Cerebellar cortex (tissue), 1 donor: ENCODE measurements at regions not wholly inside any gene's neighbourhood (a gene's known extent, or its start where the extent isn't known, plus 50 kb on each side); places are given as distances from the start of the nearest gene placed in this dataset.
A peak's percentile ranks its signal among the peaks of the same experiment; 100 is the strongest.
"Not testable (repeated sequence)": the region's sequence is repeated elsewhere in the genome, so short reads cannot be mapped to it uniquely, and the experiment has no call there.

ENCODE experiments used
- DNase-seq: peaks from one replicate; pipeline ENCODE4 v3.0.0-alpha.2; 2015; ENCODE audit warnings: low spot score

DNA sequence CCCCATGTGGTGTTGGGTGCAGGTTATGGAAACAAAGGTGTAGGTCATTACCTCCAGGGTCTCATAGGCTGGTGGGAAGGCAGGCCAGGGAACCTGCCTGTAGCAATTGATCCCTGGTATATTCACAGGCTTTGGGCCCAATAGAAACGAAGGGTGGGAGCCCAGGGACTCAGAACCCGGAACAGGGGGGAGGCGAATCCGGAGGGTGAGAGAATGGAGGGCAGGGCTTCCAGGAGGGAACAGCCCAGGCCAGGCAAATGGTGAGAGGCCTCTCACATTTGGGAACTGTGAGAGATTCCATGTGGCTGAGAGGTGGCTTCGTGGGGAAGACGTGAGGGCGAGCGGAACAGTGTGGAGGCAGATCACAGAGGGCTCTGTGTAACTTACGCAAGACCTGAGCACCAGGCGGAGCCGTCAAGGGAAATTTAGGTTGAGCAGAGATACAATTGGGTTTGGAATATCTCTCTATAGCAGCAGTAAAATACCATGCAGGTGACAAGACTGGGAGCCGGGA lies 267.1 kb downstream of the ERMARD start:
- no peak for DNase-seq

DNA sequence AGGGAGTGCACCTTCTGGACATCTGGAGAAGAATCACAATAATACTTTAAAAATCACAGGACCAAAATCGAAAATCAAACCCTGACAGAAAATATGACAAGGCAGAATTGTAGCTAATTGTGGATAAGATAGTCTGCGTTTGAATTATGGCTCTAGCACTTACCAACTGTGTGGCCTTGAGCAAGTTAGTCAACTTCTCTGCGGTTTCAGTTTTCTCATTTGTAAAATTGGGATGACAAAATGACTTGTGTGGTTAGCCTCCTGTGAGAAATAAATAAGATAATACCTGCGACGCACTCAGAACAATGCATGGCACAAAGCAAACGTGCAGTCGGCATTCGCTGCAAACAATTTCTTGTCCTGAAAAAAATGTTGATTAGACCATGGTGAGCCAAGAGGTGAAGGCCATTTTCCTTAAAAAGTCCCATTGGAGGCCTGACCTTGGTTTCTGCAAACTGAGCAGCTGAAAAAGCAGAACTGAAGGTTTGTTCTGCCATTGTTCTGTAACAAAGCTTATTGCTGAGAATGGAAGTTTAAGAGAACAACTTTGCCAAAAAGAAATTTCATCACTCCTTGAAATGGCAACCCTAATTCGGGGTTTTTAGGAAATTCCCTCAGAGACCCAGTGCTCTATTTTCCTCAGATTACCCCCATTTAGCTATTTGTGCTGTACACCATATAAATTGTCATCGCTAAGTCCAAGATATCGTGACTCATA lies 266.3 kb downstream of the ERMARD start:
- no peak for DNase-seq

DNA sequence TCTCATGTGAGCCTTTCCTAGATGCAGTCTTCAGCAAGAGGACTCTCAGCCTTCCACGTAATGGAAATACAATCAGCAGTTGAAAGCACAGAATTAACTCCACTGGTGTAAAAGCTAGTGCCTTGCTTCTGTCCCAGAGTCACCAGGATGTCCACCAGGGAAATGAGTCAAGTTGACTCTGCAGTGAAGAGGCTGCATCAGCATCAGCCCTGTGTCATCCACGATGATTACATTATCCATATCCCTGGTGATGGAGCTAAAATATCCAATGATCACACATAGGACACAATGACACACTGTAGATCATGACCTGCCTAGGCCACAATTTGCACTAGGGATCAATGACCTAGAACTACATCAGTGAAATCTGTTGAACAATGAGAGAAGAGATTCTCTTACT lies 262.4 kb downstream of the ERMARD start:
- DNase-seq = no peak

DNA sequence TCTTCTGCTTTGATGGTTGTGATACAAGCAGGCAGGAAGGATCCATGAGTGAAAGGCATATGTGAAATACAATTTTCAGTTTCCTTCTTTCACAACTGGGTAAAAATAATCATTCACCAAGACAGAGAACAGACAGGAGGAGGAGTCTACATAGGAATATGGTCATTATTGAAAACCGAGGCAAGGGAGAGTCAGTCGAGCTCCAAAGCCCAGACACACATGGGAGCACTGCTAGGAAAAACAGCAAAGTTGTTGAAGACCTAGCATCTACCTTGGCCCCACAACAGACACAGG lies 260.6 kb downstream of the ERMARD start:
- no peak for DNase-seq

DNA sequence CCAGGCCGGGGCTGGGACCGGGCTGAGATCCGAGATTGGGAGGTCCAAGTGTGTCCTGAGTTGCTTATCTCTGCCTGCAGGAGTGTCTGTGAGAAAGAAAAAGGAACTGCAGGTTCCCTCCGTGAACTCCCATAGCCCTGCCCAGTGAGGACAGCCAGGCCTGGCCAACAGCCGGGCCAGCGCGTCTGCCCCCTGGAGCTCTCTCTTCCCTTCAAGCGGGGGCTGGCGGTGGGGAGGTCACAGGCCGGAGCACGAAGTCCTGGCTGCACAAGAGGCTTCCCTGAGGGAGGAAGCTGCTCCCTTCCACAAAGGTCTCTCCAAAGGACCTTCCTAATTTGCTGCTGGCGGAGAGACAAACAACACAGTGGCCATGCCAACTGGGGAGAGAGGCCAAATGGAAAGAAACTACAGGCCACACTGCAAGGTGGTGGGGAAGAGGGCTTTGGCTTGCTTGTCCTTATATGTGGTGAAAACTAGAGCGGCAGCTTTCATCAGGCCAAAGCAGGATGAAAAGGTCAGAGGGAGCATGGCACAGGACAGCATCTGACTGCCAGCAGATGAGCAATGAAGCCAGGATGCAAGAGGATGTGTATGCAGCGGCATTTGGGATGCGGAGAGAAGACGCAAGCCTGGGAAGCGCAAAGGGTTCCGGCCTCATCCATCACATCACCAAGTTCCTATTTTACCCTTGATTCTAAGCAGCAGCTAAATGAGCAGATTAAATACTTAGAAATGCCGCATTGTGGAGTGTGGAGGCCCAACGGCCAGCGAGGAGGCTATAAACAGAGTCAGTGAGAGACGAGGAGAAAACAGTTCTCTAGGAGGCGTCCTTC lies 260.0 kb downstream of the ERMARD start:
- DNase-seq = peak; percentile 40

DNA sequence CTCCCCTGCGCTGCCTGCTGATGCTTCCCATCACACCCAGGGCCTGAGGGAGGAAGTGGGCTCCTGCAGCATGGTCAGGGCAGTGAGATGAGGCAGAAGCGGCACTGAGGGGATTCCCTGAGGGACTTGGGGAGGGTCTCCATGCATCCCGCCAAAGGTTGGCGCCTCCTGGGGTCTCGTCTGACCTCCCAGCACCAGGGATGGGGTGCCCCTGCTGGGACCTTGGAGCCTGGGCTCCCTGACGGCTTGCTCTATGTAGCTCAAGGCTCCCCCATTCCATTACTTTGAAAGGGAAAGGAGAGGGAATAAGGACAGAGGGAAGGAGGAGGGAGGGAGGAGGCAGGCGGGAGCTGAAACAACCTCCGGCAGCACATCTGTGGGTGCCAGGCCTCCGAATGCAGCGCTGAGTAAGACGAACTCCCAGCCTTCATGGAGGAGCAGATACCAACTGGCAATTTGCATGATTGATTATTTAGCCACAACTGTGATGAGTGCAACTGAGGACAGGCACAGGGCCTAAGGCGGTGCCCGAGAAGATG lies 259.3 kb downstream of the ERMARD start:
- no peak for DNase-seq

DNA sequence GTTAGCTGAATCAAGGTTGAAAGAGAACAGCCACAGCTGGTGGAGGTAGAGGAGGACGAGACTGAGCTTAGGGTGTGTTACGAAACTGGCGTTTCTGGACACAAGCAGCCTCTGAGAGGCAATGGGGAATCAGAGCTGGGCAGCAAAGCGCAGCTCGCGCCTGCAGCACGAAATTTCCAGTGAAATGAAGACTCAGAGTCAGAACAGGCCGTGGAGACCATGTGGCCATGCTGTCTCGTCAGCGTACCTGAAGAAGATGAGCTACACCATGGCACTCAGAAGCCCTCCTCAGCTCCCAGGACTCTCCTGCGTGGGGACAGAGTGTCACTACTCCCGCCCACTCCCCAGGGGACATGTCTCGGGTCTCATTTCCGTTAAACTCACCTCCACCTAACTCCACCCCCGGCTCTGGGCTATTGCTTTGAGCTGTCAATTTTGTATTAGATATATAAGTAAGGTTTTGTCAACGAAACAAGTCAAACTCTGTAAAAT lies 256.9 kb downstream of the ERMARD start:
- DNase-seq = no peak

DNA sequence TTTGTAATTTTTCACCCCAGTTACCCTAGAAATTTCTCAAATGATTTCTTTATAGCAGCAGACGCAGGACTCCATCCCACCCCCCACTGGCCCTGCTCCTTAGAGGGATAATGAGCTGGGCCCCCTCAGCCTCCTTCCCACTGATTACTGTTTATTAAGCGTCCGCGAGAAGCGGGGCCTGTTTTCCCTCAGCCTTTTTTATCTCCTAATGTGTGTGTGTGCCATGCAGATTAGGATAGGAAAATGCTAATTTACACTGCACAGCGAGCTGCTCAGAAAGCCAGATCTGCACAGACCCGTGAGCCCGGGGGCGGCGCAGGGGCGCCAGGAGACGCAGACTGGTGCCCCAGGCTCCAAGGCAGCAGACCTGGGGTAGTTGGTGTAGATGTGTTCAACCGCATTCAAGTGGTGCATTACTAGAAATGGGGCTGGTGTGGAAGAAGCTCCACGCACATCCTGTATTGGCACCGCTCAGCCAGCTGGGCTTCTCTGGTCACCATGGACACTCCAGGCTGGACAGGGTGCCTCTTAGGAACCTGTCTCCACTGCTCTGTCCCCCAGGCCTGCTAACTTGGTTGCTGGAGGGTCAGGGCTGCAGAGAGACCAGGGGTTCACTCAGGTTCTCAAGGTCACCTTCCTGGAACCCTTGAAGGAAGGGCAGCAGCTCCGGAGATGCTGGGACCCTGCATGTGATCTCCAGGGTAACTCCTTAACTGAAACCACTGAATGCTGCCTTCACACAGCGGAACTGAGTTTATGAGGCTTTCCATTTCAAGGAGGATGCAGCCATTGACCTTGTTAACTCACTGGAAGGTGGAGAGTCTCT lies 256.3 kb downstream of the ERMARD start:
- DNase-seq = no peak

DNA sequence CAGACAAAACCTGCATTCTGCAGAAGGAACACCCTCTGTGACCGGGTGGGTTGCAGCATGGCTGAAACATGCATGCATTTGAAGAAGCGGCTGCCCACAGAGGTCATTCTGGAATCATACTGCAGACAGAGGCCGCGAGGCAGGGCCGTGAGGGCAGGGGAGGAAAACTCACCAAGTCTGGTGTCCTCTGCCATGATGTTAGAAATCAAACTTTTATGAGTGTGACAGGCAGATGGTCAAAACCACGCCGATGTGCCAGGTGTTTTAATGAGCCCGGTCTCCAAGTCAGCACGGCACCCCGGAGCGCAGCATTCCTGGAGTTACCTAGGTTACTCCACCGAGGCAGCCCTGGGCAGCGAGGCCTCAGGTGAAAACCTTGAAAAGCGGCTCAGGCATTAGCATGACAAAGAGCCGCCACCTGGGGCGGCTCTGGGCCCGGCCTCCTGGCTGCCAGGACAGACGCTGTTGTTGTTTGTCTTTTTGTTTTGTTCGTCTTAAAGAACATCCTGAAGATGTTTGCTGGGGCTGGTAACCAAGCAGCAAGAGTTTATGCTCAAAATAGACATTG lies 255.6 kb downstream of the ERMARD start:
- DNase-seq = no peak

DNA sequence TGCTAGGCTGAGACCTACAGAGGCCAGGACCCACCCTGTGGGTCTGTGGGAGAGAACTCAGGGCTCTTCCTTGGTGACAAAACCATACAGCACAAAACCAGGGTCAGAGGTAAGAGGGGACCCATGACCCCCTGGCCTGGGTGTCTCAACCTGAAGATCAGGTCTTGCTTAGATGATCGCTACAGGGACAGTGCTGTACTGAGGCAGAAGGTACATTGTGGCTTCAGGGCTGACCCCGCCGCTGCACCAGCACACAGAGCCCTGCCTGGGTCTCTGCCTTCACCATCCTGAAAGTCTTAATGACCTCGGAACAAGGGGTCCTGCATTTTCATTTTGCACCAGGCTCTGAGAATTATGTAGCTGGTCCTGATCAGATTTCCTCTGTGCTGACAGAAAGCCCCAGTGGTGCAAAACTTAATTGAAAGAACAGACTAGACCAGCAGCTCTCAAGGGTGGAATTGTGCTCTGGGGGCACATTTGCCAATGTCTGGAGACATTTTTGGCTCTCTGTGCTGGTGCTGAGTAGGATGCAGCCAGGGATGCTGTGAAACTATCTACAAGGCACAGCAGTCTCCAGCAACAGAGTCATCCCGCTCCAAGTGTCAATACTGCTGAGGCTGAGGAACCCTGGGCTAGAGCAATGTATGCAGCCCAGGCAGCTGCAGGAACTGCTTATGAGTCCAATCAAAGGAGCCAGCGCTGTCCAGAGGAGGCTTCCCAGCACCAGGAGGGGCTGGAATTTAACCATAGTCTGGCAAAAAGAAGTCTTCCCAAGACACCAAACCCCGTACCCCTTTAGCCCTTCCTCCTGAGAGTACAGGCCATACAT lies 254.9 kb downstream of the ERMARD start:
- no peak for DNase-seq

DNA sequence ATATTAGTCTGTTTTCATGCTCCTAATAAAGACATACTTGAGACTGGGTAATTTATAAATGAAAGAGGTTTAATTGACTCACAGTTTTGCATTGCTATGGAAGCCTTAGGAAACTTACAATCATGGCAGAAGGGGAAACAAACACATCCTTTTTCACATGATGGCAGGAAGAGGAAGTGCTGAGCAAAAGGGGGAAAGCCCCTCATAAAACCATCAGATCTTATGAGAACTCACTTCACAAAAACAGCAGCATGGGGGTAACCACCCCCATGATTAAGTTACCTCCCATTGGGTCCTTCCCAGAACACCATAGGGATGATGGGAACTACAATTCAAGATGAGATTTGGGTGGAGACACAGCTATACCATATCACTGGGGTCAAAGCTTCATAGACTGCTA lies 254.2 kb downstream of the ERMARD start:
- no peak for DNase-seq

DNA sequence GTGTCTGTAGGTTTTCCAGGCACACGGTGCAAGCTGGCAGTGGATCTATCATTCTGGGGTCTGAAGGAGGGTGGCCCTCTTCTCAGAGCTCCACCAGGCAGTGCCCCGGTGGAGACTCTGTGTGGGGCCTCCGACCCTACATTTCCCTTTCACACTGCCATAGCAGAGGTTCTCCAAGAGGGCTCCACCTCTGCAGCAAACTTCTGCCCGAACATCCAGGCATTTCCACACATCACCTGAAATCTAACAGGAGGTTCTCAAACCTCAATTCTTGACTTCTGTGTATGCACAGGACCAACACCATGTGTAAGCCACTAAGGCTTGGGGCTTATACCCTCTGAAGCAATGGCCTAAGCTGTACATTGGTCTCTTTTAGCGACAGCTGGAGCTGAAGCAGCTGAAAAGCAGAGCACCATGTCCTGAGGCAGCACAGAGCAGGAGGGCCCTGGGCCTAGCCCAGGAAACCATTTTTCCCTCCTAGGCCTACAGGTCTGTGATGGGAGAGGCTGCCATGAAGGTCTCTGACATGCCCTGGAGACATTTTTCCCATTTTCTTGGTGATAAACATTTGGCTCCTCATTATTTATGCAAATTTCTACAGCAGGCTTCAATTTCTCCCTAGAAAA lies 253.3 kb downstream of the ERMARD start:
- DNase-seq = no peak

DNA sequence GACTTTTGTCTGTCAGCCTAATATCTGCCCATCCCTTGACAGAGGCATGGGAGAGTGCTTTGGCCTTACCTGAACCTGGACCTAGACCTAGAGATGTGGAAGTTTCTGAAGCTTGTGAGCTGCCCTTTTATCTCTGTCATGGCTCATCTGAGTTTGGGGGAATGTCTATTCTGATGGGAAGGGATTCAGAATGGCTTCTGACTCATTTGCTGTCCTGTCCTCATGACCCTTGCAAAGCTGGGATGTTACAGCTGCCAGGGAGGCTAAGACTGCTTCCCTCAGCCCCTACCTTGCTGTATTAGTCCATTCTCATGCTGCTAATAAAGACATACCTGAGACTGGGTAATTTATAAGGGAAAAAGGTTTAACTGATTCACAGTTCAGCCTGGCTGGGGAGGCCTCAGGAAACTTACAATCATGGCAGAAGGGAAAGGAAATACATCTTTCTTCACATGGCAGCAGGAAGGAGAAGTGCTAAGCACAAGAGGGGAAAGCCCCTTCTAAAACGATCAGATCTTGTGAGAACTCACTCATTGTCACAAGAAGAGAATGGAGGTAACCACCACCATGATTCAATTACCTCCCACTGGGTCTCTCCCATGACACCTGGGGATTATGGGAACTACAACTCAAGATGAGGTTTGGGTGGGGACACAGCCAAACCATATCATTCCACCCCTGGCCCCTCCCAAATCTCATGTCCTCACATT lies 252.2 kb downstream of the ERMARD start:
- no peak for DNase-seq

DNA sequence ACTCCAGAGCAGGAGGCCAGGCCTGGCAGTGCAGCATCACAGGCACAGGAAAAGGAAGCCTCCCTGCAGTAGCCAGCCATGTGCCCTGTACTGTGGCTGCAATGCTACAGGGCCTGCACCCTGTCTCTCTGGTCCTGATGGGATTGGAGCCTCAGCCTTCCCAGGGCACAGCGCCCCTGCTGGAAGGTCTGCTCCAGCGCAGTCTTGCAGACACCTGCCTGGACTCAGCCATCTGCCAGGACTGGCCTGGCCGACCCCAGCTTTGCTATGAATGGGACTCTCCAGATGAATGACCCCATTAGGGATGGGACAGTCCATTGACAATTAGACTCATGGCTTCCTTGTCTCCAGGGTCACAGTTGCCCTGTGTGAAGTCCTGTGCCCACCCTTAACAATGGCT lies 251.6 kb downstream of the ERMARD start:
- DNase-seq = no peak

DNA sequence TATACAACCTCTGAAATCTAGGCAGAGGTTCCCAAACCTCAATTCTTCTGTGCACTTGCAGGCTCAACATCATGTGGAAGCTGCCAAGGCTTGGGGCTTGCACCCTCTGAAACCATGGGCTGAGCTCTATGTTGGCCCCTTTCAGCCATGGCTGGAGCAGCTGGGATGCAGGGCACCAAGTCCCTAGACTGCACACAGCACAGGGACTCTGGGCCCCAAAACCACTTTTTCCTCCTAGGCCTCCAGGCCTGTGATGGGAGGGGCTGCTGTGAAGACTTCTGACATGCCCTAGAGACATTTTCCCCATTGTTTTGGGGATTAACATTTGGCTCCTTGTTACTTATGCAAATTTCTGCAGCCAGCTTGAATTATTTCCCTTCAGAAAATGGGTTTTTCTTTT lies 250.4 kb downstream of the ERMARD start:
- DNase-seq = not testable (repeated sequence)

DNA sequence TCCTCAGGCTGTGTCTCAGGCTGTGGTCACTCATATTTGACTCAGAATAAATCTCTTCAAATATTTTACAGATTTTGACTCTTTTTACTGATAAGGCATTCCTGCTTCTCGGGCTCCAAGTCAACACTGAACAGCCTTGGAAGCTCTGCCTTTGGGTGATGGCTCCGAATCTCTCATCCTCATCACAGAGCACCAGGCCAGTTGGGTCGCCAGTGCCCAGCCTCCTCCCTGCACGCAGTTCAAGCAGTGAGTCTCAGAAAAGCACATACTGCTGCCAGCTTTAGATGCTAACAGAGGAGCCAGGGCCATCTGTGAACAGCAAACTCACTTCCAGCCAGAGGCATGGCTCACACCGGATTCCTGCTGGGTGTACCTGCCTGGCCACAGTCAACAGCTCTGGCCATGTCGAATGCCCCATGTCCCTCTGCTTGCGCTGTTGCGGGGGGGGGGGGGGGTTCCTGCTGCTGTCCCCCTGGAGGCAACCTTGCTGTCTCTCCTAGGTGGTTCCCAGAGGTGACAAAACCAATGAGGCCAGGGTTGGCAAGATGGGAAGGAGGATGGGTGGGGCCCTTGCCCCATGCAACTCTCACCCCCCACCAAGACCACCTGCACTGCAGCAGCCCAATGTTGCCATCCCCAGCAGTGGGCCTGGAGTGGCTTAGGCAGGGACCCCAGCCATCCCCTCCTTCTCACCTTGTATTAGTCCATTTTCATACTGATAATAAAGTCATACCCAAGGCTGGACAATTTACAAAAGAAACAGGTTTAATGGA lies 248.8 kb downstream of the ERMARD start:
- peak; percentile 10 for DNase-seq

DNA sequence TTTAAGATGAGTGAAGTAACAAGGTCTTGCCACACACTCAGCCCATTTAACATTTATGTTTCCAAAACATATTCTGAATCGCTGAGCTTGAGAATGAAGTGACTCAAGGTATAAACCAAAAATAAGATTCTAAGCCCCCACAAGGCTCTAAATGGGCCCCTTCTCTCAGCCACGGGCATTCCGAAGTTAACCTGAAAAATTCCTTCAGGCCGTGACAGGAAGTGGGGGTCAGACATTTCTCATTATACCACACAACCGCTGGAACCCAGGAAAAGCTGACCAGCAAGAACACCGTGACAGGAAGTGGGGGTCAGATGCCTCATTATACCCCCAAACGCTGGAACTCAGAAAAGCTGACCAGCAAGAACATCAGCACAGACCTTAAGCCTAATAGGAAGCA lies 247.9 kb downstream of the ERMARD start:
- DNase-seq = no peak

DNA sequence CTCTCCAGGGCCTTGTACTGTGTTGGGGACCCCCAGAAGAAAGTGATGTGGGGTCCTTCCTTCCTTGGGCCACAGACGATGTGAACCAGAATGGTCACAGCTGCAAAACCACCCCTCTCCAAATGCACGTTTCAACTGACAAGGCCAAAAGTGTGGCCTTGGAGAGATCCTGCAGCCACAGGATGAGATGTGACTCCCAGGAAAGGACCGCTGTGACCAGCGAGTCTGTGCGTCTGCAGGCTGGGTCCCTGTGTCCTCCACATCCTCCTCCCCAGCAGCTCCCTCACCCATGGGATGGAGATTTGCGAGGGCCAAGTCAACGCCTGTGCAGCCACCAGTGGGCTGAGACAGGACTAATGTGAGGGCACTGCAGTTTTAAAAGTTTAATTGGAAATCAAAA lies 247.0 kb downstream of the ERMARD start:
- DNase-seq = no peak

DNA sequence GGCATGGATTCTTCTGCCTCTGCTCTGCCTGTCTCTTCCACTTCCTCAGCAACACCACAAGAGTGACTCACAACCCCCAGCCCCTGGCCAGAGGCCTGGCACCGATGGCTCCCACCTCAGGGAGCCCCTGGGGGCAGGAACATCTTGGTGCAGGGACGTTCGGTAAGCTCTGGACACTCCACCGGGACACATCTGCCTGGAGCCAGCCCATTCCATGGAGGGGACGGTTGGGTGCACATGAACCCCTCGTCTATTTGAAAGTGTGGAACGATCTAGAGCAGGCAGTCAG lies 246.5 kb downstream of the ERMARD start:
- DNase-seq = no peak
